Endothelial cell of umbilical vein (primary cell): ENCODE measurements at regions not wholly inside any gene's neighbourhood (a gene's known extent, or its start where the extent isn't known, plus 50 kb on each side); places are given as distances from the start of the nearest gene placed in this dataset.

ENCODE experiments used
- BruUV-seq: library from RNA; stranded (reverse); fragments of 400-500 nt; replicated peaks from 2 replicates; lab custom pipeline; 2021; lab: Mats Ljungman, UMichigan
- CTCF ChIA-PET: fragments of 300-600, 350-600 bp; sonication (Branson Sonifier 250); formaldehyde crosslinking; loops from one replicate; lab custom pipeline; 2021; ENCODE audit warnings: antibody characterized with exemption, inconsistent platforms; lab: Charles Lee
- POLR2A ChIA-PET: fragments of 300-600, 350-600 bp; sonication (Branson Sonifier 250); formaldehyde crosslinking; loops from one replicate; lab custom pipeline; 2021; ENCODE audit warnings: antibody characterized with exemption, inconsistent platforms; lab: Charles Lee
- DNase-seq: peaks from one replicate; pipeline ENCODE4 v3.0.0-alpha.2; 2011; ENCODE audit warnings: low read depth, low spot score
- FAIRE-seq: peaks from 2 replicates; lab custom pipeline; 2011; peaks lifted over from hg19 to GRCh38; lab: Jason Lieb, UNC
- H2AFZ ChIP-seq: 2 replicates; pipeline ENCODE4 v1.6.0; 2012; ENCODE audit warnings: low read depth, low read length, control low read depth, inconsistent platforms
- H3K27ac ChIP-seq: 2 replicates; pipeline ENCODE4 v1.5.1; 2011; ENCODE audit warnings: low read depth, mild to moderate bottlenecking, control low read depth, low read length, moderate library complexity; ENCODE audit not compliant: insufficient read depth
- H3K27me3 ChIP-seq, 2 experiments: 2 replicates each; pipeline versions ENCODE4 v1.6.0 to v1.6.1; 2011; ENCODE audit warnings: low read length in 2 of 2, mixed read lengths in 1 of 2; ENCODE audit not compliant: control insufficient read depth in 2 of 2, insufficient read depth in 2 of 2
- H3K36me3 ChIP-seq, 2 experiments: 2 replicates in 1 of 2; 3 replicates in 1 of 2; pipeline ENCODE4 v1.5.1; 2011; ENCODE audit warnings: low read length in 2 of 2, mild to moderate bottlenecking in 1 of 2, moderate library complexity in 1 of 2; ENCODE audit not compliant: control insufficient read depth in 2 of 2, insufficient read depth in 2 of 2; ENCODE audit errors: extremely low read depth in 1 of 2
- H3K4me1 ChIP-seq: 3 replicates; pipeline ENCODE4 v1.5.1; 2011; ENCODE audit warnings: mild to moderate bottlenecking, low read length; ENCODE audit not compliant: control insufficient read depth, insufficient read depth; ENCODE audit errors: extremely low read depth
- H3K4me2 ChIP-seq: 2 replicates; pipeline ENCODE4 v1.6.1; 2011; ENCODE audit warnings: low read length, control low read depth, mixed read lengths; ENCODE audit not compliant: insufficient read depth
- H3K4me3 ChIP-seq, 3 experiments: fragments of 200-600 bp in 1 of 3; sonication (generic), shearing (Covaris generic) in 1 of 3; replicated peaks in 1 of 3; 2 replicates each; pipeline ENCODE4 v1.5.1; 2011 to 2016; ENCODE audit warnings: control low read depth in 3 of 3, low read length in 3 of 3, mild to moderate bottlenecking in 2 of 3, inconsistent platforms in 1 of 3, low read depth in 1 of 3, moderate library complexity in 1 of 3; ENCODE audit not compliant: insufficient read depth in 1 of 3
- H3K79me2 ChIP-seq: 2 replicates; pipeline ENCODE4 v1.6.0; 2012; ENCODE audit warnings: low read length, inconsistent platforms; ENCODE audit not compliant: control insufficient read depth, insufficient read depth
- H3K9ac ChIP-seq: replicated peaks from 2 replicates; pipeline ENCODE3; 2011; ENCODE audit warnings: low read length, control low read depth; ENCODE audit not compliant: insufficient read depth; ENCODE audit errors: extremely low read depth
- H3K9me1 ChIP-seq: replicated peaks from 3 replicates; pipeline ENCODE4 v1.6.0; 2011; ENCODE audit warnings: mild to moderate bottlenecking, low read length; ENCODE audit not compliant: control insufficient read depth, insufficient read depth; ENCODE audit errors: extremely low read depth
- H3K9me3 ChIP-seq: replicated peaks from 2 replicates; pipeline ENCODE4 v1.5.1; 2012; ENCODE audit warnings: low read length, inconsistent platforms; ENCODE audit not compliant: control insufficient read depth, insufficient read depth
- H4K20me1 ChIP-seq: replicated peaks from 2 replicates; pipeline ENCODE3; 2011; ENCODE audit warnings: mild to moderate bottlenecking, low read length; ENCODE audit not compliant: control insufficient read depth, insufficient read depth; ENCODE audit errors: extremely low read depth
- EZH2 ChIP-seq: IDR thresholded peaks from 2 replicates; pipeline ENCODE4 v1.6.1; 2012; ENCODE audit warnings: borderline replicate concordance, low read depth, mild to moderate bottlenecking, moderate library complexity, low read length, inconsistent platforms; ENCODE audit not compliant: severe bottlenecking
- FOS ChIP-seq: IDR thresholded peaks from 2 replicates; pipeline ENCODE4 v1.6.1; 2011; ENCODE audit warnings: mild to moderate bottlenecking, low read length, moderate library complexity, borderline replicate concordance; ENCODE audit not compliant: insufficient read depth
- GATA2 ChIP-seq: IDR thresholded peaks from 2 replicates; pipeline ENCODE4 v1.7.0; 2011; ENCODE audit warnings: low read depth, mild to moderate bottlenecking, moderate library complexity, mixed read lengths, low read length; ENCODE audit not compliant: insufficient read length, insufficient read depth
- JUN ChIP-seq: IDR thresholded peaks from 2 replicates; pipeline ENCODE4 v1.6.1; 2011; ENCODE audit warnings: borderline replicate concordance, low read depth; ENCODE audit not compliant: insufficient read length, insufficient read depth
- MYC ChIP-seq: IDR thresholded peaks from one replicate; pipeline ENCODE4 v1.6.1; 2011; ENCODE audit warnings: mild to moderate bottlenecking, low read depth, low read length
- POLR2A ChIP-seq: IDR thresholded peaks from 2 replicates; pipeline ENCODE4 v1.6.1; 2012; ENCODE audit warnings: low read depth, mild to moderate bottlenecking, control low read depth, low read length
- POLR2AphosphoS5 ChIP-seq: IDR thresholded peaks from 2 replicates; pipeline ENCODE4 v1.6.1; 2012; ENCODE audit warnings: low read depth, mild to moderate bottlenecking, control low read depth, low read length, moderate library complexity; ENCODE audit not compliant: insufficient read depth
- dilution Hi-C: fragments of 300-500 bp; cut with MboI; formaldehyde crosslinking; loops from one replicate; pipeline ENCODE4 v1.15.0; 2019; ENCODE audit warnings: low sequenced_read_pairs; ENCODE audit not compliant: extremely low pct_ligation_motif_present
- intact Hi-C: fragments of 100-400 bp; cut with micrococcal nuclease; formaldehyde crosslinking; loops from one replicate; pipeline ENCODE4 v1.10.0; 2022
- TF ChIP-seq, protein P1 (sequence below): IDR thresholded peaks from 2 replicates; pipeline ENCODE4 v1.6.1; 2011; ENCODE audit not compliant: insufficient read depth, insufficient read length

DNA sequence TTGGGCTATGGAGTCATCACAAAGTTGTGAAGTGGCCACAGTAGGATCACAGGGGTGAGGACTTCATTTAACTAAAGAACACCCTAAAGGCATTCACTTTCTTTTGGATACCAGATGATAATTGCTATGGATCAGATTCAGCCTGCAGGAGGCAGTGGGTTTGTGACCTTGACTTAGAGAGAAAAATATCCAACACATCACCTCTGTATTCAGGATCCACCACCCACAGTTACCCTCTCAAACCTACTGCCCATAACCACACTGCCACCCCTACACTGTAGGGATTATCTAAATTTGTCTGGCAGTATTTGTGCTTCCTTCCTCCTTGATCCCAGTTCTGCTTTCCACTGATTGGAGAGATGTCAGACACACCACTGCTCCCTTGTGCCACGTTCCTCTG, 269.4 kb downstream of the MYCN start:
- H3K27ac ChIP-seq = no peak overlapping the region
- intact Hi-C loops (no loop called here), dilution Hi-C loops (no loop called here)
- FAIRE-seq (no peak), DNase-seq (no peak)
- H3K27me3 ChIP-seq = no peaks in the 10 kb centered on the region
- H3K4me3 ChIP-seq = no peak overlapping the region
- BruUV-seq = no TSS peak
- H3K9ac ChIP-seq = no peak overlapping the region
- no peak overlapping the region for H2AFZ ChIP-seq
- H3K4me1 ChIP-seq = no peaks in the 10 kb centered on the region
- no peaks in the 10 kb centered on the region for H3K79me2 ChIP-seq
- POLR2A ChIA-PET = no interaction called here
- CTCF ChIA-PET = no interaction called here
- no peaks in the 10 kb centered on the region for H3K9me1 ChIP-seq
- H3K4me2 ChIP-seq = no peak overlapping the region
- no peaks in the 10 kb centered on the region for H3K36me3 ChIP-seq
- no peak for TF ChIP-seq POLR2AphosphoS5
- peaks cover 5% of the 10 kb centered on the region for H3K9me3 ChIP-seq
- no peaks in the 10 kb centered on the region for H4K20me1 ChIP-seq

DNA sequence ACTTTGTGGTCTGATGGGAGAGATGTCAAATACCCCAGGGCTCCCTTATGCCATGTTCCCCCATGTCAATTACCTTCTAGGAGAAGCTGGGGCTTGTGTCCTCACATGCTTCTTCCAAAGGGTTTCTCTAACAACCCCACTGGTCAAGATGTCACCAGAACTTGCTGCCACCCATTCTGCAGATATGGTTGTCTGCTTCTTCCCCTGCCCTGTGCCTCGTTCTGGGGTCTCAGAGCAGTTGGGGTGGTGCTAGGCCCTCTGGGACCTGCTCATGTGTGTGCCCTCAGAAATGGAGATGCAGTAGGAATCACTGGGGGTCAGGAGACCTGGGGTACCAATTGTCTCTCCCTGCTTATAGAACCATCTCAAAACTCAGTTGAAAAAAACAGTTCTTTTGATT, 268.6 kb downstream of the MYCN start:
- POLR2A ChIA-PET = no interaction called here
- dilution Hi-C loops = no loop called here
- H3K27me3 ChIP-seq = no peaks in the 10 kb centered on the region
- no peak overlapping the region for H3K27ac ChIP-seq
- H3K9me3 ChIP-seq = peaks cover 5% of the 10 kb centered on the region
- DNase-seq (no peak), FAIRE-seq (no peak)
- no peak overlapping the region for H3K4me3 ChIP-seq
- no peak overlapping the region for H2AFZ ChIP-seq
- intact Hi-C loops = no loop called here
- H3K4me2 ChIP-seq = no peak overlapping the region
- no peaks in the 10 kb centered on the region for H4K20me1 ChIP-seq
- no peaks in the 10 kb centered on the region for H3K36me3 ChIP-seq
- no peak for TF ChIP-seq POLR2A
- TF ChIP-seq, protein P1, sequence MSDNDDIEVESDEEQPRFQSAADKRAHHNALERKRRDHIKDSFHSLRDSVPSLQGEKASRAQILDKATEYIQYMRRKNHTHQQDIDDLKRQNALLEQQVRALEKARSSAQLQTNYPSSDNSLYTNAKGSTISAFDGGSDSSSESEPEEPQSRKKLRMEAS = no peak
- no peak for TF ChIP-seq FOS
- no peak for TF ChIP-seq EZH2
- no peak for TF ChIP-seq MYC
- no peak for TF ChIP-seq JUN
- no peak for TF ChIP-seq GATA2
- no peaks in the 10 kb centered on the region for H3K4me1 ChIP-seq
- no peak overlapping the region for H3K9ac ChIP-seq
- CTCF ChIA-PET = no interaction called here
- no peaks in the 10 kb centered on the region for H3K79me2 ChIP-seq
- no peaks in the 10 kb centered on the region for H3K9me1 ChIP-seq
- BruUV-seq = no TSS peak
